ENCODE measurements at regions not wholly inside any gene's neighbourhood (a gene's known extent, or its start where the extent isn't known, plus 50 kb on each side); places are given as distances from the start of the nearest gene placed in this dataset.
A peak's percentile ranks its signal among the peaks of the same experiment; 100 is the strongest.

DNA sequence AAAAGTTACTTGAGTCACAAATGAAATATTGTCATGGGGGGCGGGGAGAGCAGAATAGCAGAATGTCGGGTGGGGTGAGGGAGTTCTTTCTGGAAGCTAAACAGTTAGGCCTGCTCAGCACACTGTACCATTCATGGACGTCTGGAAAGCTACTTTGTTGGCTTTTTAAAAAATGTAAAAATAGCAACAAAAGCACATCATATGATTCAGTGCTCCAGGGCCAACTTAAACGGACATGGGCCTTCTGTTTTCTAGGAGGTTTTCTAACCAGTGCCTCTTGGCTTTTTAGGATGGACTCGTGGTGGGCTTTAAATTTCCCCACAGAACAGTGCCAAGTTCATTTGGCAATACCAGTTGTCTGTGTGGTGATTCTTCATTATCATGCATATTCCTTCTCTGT is 57.4 kb upstream of the CLCN4 start:
- Histone ChIP-seq H3K79me2 (ENCODE audit: insufficient read depth, low read depth, low read length) (peaks cover 13% of the 10 kb centered on the region; the same call in 1 of the 2 replicates), H3K27ac (ENCODE audit: low read depth, low read length, poor library complexity, severe bottlenecking) (peak overlapping the region; percentile 99), H3K36me3 (ENCODE audit: insufficient read depth, low read length) (peaks cover 45% of the 10 kb centered on the region), H3K4me3 (ENCODE audit: low read depth, low read length, poor library complexity, severe bottlenecking) (peak overlapping the region; percentile 70), H4K20me1 (ENCODE audit: insufficient read depth, low read length) (no peaks in the 10 kb centered on the region), H3K9me3 (ENCODE audit: low read length) (no peaks in the 10 kb centered on the region), H3K4me1 (ENCODE audit: insufficient read depth, low read length, poor library complexity, severe bottlenecking) (peaks cover 72% of the 10 kb centered on the region), H3K9me2 (ENCODE audit: insufficient read depth, low read length) (no peaks in the 10 kb centered on the region), H2AFZ (ENCODE audit: low read length) (no peak overlapping the region), H3K4me2 (ENCODE audit: low read length) (peak overlapping the region; percentile 95)
- CTCF ChIA-PET (ENCODE audit: unreplicated experiment): interaction anchor here (1.1 kb wide), 1 partner anchor 11 kb away, joined by 3 read pairs; no protein-coding TSS in a partner anchor
- TF ChIP-seq, protein P1, sequence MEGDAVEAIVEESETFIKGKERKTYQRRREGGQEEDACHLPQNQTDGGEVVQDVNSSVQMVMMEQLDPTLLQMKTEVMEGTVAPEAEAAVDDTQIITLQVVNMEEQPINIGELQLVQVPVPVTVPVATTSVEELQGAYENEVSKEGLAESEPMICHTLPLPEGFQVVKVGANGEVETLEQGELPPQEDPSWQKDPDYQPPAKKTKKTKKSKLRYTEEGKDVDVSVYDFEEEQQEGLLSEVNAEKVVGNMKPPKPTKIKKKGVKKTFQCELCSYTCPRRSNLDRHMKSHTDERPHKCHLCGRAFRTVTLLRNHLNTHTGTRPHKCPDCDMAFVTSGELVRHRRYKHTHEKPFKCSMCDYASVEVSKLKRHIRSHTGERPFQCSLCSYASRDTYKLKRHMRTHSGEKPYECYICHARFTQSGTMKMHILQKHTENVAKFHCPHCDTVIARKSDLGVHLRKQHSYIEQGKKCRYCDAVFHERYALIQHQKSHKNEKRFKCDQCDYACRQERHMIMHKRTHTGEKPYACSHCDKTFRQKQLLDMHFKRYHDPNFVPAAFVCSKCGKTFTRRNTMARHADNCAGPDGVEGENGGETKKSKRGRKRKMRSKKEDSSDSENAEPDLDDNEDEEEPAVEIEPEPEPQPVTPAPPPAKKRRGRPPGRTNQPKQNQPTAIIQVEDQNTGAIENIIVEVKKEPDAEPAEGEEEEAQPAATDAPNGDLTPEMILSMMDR (conservative IDR thresholded peaks at IDR 0.05; ENCODE audit: low read length): no peak
- TF ChIP-seq EZH2phosphoT487 (IDR thresholded peaks at IDR 0.05; ENCODE audit: borderline replicate concordance, low read depth, low read length): no peak
- POLR2A ChIA-PET: interaction anchor here (8.6 kb wide), 1 partner anchor 10 kb away, joined by 77 read pairs; no protein-coding TSS in a partner anchor
- intact Hi-C loops (cut with micrococcal nuclease; ENCODE audit: unreplicated experiment): loop anchor here (2.0 kb wide), 1 partner anchor 13 kb away; no protein-coding TSS in a partner anchor
- DNase-seq (ENCODE audit: low spot score): no peak
- BruUV-seq (replicated peaks): no TSS peak

DNA sequence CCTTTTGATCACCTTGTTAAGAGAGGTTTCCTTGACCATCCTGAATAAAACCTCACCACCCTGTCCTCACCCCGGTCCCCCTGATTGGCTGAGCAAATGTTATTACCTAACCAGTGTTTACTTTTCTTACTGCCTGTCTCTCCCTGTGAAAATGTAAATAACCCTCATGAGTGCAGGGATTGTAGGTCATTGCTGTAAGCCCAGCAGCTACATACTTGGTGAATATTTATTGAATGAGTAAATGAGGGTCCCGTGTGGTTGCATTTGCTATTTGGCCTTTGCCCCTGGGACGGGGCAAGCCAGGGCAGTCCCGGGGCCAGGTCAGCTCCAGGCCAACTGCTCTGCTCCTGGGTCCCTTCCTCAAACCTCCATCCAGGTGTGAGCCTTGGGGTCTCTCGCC is 55.5 kb upstream of the CLCN4 start:
- BruUV-seq (replicated peaks): no TSS peak
- no peak overlapping the region for H2AFZ ChIP-seq (ENCODE audit: low read length)
- TF ChIP-seq EZH2phosphoT487 (IDR thresholded peaks at IDR 0.05; ENCODE audit: borderline replicate concordance, low read depth, low read length): no peak
- TF ChIP-seq, protein P1 (conservative IDR thresholded peaks at IDR 0.05; ENCODE audit: low read length): no peak
- ChIA-PET POLR2A (no interaction called here), CTCF (ENCODE audit: unreplicated experiment) (no interaction called here)
- H3K4me3 ChIP-seq (ENCODE audit: low read depth, low read length, poor library complexity, severe bottlenecking): no peak overlapping the region
- no peak for DNase-seq (ENCODE audit: low spot score)
- no peak overlapping the region for H3K4me2 ChIP-seq (ENCODE audit: low read length)
- peaks cover 42% of the 10 kb centered on the region for H3K36me3 ChIP-seq (ENCODE audit: insufficient read depth, low read length)
- no peak overlapping the region for H3K27ac ChIP-seq (ENCODE audit: low read depth, low read length, poor library complexity, severe bottlenecking)
- H3K79me2 ChIP-seq (ENCODE audit: insufficient read depth, low read depth, low read length): peaks cover 13% of the 10 kb centered on the region; the same call in 1 of the 2 replicates
- peaks cover 75% of the 10 kb centered on the region for H3K4me1 ChIP-seq (ENCODE audit: insufficient read depth, low read length, poor library complexity, severe bottlenecking)
- H4K20me1 ChIP-seq (ENCODE audit: insufficient read depth, low read length): no peaks in the 10 kb centered on the region
- intact Hi-C loops (cut with micrococcal nuclease; ENCODE audit: unreplicated experiment): no loop called here
- H3K9me3 ChIP-seq (ENCODE audit: low read length): no peaks in the 10 kb centered on the region
- H3K9me2 ChIP-seq (ENCODE audit: insufficient read depth, low read length): no peaks in the 10 kb centered on the region

- H3K4me3 ChIP-seq (ENCODE audit: low read depth, low read length, poor library complexity, severe bottlenecking): no peak overlapping the region
- peak overlapping the region; percentile 41; the same call in 1 of the 2 replicates for H3K4me2 ChIP-seq (ENCODE audit: low read length)
- TF ChIP-seq EZH2phosphoT487 (IDR thresholded peaks at IDR 0.05; ENCODE audit: borderline replicate concordance, low read depth, low read length): no peak
- TF ChIP-seq, protein P1 (conservative IDR thresholded peaks at IDR 0.05; ENCODE audit: low read length): no peak
- peaks cover 13% of the 10 kb centered on the region; the same call in 1 of the 2 replicates for H3K79me2 ChIP-seq (ENCODE audit: insufficient read depth, low read depth, low read length)
- no peaks in the 10 kb centered on the region for H4K20me1 ChIP-seq (ENCODE audit: insufficient read depth, low read length)
- H3K36me3 ChIP-seq (ENCODE audit: insufficient read depth, low read length): peaks cover 33% of the 10 kb centered on the region
- H3K27ac ChIP-seq (ENCODE audit: low read depth, low read length, poor library complexity, severe bottlenecking): no peak overlapping the region
- no TSS peak for BruUV-seq (replicated peaks)
- intact Hi-C loops (cut with micrococcal nuclease; ENCODE audit: unreplicated experiment): no loop called here
- no peak for DNase-seq (ENCODE audit: low spot score)
- no peaks in the 10 kb centered on the region for H3K9me2 ChIP-seq (ENCODE audit: insufficient read depth, low read length)
- H2AFZ ChIP-seq (ENCODE audit: low read length): no peak overlapping the region
- peaks cover 74% of the 10 kb centered on the region for H3K4me1 ChIP-seq (ENCODE audit: insufficient read depth, low read length, poor library complexity, severe bottlenecking)
- H3K9me3 ChIP-seq (ENCODE audit: low read length): no peaks in the 10 kb centered on the region
- POLR2A ChIA-PET: no interaction called here
- CTCF ChIA-PET (ENCODE audit: unreplicated experiment): no interaction called here
These were observed 54.6 kb upstream of the CLCN4 start for GRCh38 chrX:10102046-10102704.
